Cardiac fibroblast (primary cell): ENCODE measurements at regions not wholly inside any gene's neighbourhood (a gene's known extent, or its start where the extent isn't known, plus 50 kb on each side); places are given as distances from the start of the nearest gene placed in this dataset.

Experiments
- DNase-seq, 2 donors: peaks; one replicate each; pipeline versions ENCODE4 v3.0.0 to v3.0.0-alpha.2; 2010; ENCODE audit warnings: low read depth in 2 of 2
- H3K4me3 ChIP-seq, 2 donors: replicated peaks in 1 of 2; 1 replicate in 1 of 2; 2 replicates in 1 of 2; pipeline ENCODE4 v1.5.1; 2011; ENCODE audit warnings: low read depth in 2 of 2, low read length in 2 of 2, mild to moderate bottlenecking in 2 of 2, moderate library complexity in 1 of 2
- CTCF ChIP-seq: IDR thresholded peaks from one replicate; pipeline ENCODE4 v1.5.1; 2011; ENCODE audit warnings: low read depth, mild to moderate bottlenecking, low read length, inconsistent platforms

GRCh38 chr17:12362853-12363455, 302.7 kb upstream of the MYOCD start:
- H3K4me3 ChIP-seq: no peak overlapping the region
- DNase-seq: peak in 1 of 2 donors; percentile 36
- TF ChIP-seq CTCF: no peak

GRCh38 chr17:12365805-12366204, 299.9 kb upstream of the MYOCD start:
- DNase-seq: peak in 1 of 2 donors; percentile 47
- no peak for TF ChIP-seq CTCF

GRCh38 chr17:12369065-12369464, 296.6 kb upstream of the MYOCD start:
- H3K4me3 ChIP-seq: no peak overlapping the region
- no peak for TF ChIP-seq CTCF
- no peak for DNase-seq

More at GRCh38 chr17:12365805-12366204, 299.9 kb upstream of the MYOCD start:
- no peak overlapping the region for H3K4me3 ChIP-seq

- no peak for TF ChIP-seq CTCF
- no peak for DNase-seq
- no peak overlapping the region for H3K4me3 ChIP-seq
Observed at GRCh38 chr17:12376276-12376675, 289.4 kb upstream of the MYOCD start.

- no peak for DNase-seq
- no peak for TF ChIP-seq CTCF
- no peak overlapping the region for H3K4me3 ChIP-seq
Observed at GRCh38 chr17:12386225-12386624, 279.5 kb upstream of the MYOCD start.

GRCh38 chr17:12388226-12388625, 277.5 kb upstream of the MYOCD start:
- DNase-seq: peak in 1 of 2 donors; percentile 57
- no peak for TF ChIP-seq CTCF
- H3K4me3 ChIP-seq: no peak overlapping the region

GRCh38 chr17:12389421-12389820, 276.3 kb upstream of the MYOCD start:
- no peak for DNase-seq
- H3K4me3 ChIP-seq: no peak overlapping the region
- TF ChIP-seq CTCF: no peak
